ENCODE measurements at regions not wholly inside any gene's neighbourhood (a gene's known extent, or its start where the extent isn't known, plus 50 kb on each side); places are given as distances from the start of the nearest gene placed in this dataset.
"Not testable (repeated sequence)": the region's sequence is repeated elsewhere in the genome, so short reads cannot be mapped to it uniquely, and the experiment has no call there.

DNA sequence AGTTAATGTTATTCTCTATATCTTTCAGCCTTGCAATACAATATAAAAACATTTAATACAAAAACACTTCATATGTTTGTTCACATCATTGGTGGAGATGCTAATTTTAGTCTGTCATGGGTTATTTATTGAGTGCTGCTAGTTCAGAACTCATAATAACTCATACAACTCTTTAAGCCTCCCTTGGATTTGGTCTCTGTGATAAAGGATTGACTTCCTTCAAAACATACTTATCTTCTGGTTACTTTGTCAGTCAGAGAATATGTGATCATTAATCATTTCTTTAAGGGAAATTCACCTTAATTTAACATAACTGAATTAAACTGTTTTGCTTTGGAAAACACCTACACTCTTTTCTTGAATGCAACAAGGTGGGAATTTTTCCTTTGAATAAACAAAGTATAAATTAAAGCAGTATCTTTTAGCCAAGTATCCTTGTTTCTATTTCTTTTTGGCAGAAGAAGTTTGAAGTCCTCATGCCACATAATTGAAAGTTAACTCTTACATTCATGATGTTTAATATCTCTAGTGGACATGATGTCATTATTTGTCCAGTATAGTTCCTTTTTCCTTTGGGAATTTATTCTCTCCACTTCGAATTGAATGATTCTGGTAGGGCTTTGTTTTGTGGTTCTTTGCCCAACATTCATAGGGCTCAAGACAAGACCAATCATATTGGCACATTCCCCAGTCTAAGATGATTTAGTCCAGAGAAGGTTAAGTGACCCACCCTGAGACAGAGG is 133.2 kb upstream of the CENPW start:
- no peak for DNase-seq

DNA sequence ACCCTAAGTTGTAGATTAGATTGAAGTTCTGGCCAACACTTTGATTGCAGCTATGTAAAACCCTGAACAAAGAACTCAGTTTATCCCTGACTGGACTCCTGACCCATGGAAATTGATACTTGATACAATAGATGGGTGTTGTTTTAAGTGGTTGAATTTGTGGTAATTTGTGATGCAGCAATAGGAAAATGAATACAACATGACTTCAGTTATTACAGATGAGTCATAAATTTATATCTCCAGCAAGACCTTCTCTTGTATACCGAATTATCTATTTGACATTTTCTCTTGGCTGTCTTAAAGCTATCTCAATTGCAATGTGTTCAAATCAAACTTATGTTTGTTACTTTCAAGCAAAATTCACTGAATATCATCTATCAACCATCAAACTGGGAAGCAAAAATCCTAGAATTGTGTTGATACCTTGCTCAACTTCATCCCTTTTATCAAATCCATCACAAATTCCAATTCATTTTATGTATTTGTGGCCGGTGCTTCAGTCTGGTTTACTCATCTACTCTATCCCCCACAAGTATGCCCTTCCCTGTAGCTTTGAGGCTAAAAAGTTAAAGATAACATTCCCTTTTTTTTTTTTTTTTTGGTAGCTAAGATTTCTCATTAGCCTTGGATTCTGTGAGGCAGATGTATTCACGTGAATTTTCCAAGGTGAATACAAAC is 129.4 kb upstream of the CENPW start:
- DNase-seq = no peak

DNA sequence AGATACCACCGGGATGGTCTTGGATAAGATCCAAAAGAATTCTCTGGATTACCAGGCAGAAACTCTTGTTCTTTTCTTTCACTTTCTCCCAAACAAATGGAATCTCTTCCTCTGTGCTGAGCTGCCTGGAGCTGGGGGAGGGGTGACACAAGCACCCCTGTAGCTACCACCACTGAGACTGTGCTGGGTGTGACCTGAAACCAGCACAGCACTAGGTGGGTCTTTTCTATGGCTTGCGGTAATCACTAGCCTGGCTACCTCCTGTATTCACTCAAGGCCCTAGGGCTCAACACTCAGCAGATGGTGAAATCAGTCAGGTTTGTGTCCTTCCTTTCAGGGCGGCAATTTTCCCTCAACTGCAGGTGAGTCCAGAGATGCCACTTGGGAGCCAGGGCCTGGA is 122.4 kb upstream of the CENPW start:
- DNase-seq = no peak

DNA sequence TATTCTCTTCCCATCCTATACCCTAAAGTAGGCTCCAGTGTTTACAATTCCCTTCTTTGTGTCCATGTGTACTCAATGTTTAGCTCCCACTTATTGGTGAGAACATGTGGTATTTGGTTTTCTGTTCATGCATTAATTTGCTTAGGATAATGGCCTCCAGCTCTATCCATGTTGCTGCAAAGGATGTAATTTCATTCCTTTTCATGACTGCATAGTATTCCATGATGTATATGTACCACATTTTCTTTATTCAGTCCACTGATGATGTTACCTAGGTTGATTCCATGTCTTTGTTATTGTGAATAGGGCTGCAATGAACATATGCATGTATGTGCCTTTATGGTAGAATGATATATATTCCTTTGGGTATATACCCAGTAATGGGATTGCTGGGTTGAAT is 119.0 kb upstream of the CENPW start:
- DNase-seq = not testable (repeated sequence)

DNA sequence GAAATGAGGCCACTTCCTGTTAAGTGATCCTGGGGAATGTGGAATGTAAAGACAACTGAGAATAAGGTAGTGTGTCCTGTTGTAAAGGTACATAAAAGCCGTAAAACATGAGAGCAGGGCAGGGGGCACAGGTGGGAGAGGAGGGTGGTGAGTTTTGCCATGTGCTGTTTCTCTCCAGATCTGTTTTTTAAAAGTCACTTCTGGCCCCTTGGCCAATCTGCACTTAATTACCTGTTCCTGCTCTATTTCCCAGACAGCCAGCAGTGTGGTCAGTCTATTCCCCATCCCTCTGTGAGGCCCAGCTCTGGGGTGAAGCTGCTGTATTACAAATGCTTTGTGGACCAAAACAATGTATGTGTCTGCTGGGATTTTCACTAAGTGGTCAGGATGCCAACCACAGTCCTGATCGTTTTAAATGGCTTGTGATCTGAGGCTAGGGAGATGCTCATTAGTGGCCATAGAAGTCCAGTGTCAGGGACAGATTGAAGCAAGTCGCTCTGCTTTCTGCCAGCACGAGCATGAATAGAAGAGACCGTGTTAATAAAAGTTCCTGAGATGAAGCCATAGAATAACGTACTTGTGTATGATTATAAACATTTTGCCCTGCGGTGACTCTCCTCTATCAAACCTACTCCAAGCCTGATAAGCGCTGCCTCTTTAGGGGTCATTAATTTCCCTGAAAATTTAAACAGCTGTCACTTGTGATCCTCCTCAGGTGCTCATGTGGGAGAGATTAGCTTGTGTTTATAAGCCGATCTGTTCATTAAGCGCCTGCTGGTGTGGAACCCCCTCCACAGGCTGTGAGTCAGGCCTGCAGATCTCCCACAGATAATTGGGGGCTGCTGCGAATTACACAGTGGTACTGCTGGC is 111.8 kb upstream of the CENPW start:
- peak; percentile 77 for DNase-seq

DNA sequence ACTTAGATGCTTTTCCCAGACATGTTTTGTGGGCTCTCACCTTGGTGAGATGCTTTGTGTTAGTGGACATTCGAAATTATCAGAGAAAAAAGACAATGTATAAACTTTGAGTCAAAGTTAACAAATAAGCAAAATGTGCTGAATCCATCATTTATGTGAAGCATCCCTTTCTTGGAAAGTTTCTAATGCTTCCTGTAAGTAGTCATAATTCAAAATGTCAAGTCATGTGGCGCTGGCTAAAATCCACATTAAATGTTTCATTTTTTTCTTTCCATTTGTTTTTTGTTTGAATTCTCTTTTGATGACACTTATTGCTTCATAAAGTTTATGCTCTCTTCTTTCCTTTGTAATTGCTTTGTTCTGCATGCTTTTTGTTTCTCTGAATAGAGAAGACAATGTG is 107.2 kb upstream of the CENPW start:
- DNase-seq = no peak

DNA sequence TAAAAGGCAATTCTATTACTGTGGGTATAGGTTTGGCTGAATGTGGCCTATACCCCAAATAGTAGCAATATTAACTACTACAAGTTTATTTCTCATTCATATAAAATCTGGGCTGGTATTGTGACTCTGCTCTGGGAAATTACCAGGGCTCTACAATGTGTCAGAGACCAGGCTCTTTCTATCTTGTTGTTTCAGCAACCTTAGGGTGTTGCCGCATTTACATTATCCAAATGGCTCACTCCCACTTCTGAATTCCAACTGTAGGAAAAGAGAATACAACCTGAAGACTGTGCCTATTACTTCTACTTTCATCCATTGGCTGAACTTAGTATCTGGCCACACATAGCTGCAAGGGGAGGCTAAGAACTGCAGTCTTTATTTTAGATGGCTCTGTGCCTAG is 106.7 kb upstream of the CENPW start:
- no peak for DNase-seq

DNA sequence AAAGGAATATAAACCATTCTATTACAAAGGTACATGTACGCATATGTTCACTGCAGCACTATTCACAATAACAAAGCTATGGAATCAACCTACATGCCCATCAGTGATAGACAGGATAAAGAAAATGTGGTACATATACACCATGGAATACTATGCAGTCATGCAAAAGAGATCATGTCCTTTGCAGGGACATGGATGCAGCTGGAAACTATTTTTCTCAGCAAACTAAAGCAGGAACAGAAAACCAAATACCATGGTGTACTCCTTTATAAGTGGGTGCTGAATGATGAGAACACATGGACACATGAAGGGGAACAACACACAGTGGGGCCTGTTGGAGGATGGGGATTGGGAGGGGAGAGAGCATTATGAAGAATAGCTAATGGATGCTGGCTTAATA is 104.6 kb upstream of the CENPW start:
- no peak for DNase-seq

DNA sequence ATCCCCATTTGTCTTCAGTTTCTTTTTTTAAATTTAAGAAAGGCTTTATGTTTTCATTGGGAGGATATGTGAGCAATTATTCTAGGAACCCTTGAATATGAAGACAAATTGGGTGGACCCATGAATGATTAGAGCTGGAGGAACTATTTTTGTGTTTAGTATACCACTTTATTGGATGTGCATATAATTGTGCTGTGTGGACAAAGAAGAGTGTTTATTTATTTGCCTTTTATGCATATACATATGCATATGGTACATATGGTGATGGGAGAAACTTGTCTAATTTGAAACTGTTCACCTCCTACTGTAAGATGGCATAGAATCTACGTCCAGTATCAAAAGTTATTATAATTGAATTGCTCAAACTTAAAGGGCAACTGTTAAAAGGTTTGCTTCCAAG is 94.8 kb upstream of the CENPW start:
- no peak for DNase-seq

DNA sequence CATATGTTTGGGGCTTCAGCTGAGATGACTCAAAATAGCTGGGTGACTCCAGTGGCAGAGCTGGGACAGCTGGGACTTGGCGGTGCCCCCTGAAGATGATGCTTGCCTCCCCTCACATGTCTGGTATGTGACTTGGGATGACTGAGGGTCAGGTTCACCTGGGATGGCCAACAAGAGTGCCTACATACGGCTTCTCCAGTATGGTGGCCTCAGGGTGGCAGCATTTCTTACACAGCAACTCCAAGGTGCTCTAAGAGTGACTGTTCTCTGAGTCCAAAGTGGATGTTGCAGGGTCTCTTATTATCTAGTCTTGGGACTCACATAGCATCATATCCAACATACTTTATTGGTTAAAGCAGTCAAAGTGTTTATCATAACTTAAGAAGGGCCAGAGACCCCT is 87.8 kb upstream of the CENPW start:
- DNase-seq = no peak

DNA sequence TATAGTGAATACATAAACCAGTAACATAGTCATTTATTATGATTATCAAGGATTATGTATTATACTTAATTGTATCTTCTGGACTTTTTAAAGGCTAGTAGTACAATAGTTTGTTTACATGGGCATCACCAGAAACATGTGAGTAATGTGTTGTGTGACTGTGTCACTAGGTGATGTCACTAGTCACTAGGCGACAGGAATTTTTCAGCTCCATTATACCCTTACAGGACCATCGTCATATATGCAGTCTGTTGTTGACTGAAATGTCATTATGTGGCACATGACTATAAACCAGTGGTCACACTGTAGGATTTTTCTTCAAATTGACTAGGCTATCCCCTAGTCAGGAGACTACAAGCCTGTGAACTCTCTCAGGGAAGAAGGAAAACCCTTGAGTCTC is 86.5 kb upstream of the CENPW start:
- DNase-seq = no peak

DNA sequence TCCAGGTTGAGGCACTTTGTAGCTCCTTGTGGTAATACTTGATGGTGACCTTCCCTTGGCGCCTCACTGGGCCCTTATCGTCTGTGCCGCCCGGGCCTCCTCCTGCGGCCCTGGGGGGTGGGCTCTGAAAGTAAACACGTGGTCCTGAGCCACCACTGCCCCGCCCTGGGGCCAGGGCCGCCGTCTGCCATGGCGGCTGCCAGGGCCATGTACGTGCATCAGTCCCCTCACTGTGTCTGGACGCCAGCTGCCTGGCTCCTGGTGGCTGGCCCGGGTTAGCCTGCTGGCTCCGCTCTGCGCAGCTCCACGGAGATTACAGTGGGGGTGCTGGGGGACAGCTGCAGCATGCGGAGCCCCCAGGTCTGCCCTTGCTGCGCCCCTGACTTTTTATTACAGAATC is 81.8 kb upstream of the CENPW start:
- no peak for DNase-seq

DNA sequence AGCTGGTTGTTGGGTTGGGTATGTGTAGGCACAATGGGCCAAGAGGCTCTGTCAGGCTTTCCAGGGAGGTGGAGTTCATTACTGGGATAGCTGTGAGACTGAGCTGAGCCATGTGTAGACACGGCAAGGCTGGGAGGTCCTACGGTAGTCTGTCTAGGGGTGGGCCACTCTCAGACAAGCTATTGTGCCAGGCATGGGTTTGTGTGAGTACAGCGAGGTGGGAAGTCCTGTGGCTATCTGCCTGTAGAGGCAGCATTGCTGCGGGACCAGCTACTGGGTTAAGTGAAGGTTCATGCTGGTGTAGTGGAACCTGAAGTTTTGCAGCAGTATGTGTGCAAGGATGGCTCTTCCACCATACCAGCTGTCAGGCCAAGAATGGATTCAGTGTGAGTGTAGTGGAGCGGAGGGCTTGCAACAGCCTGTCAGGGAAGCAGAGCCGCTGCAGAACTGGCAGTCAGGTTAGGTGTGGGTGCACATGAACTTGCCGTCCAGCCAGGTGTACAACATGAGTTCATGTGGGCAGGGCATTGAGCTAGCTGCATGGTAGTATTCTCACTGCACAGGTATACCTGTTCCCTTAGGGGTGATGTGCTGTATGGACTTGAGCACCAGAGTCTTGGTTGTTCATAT is 78.0 kb upstream of the CENPW start:
- no peak for DNase-seq

DNA sequence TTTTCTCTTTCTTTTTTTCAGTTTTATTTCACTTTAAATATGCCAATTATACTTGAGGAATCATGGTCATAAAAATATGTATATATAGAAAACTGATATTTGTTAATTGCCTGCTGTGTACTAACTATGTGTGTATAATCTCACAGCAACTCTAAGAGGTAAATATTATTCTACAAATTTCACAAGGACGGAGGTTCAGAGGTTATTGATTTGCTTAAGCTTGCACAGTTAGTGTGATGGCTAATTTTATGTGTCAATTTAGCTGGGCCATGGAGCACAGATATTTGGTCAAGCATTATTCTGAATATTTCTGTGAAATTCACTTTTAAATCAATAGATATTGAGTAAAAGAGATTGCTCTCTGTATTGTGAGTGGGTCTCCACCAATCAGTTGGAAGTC is 75.7 kb upstream of the CENPW start:
- DNase-seq = no peak

DNA sequence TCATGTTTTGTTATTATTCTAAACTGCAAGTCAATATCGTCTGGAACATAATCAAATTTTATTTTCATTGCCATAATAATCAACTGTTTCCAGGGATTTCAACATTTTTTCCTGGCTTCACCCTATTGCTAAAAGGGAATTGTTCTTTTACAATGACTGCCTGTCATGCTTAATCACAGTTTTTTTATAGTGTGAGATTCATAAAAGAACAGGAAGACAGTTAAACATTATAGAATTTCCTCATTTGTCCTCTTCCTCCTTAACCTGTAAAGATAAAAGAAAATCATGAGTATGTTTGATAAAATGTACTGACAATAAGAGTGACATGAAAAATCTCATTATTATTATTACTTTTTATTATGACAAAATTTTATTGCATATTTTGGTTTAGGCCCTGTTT is 73.3 kb upstream of the CENPW start:
- no peak for DNase-seq

DNA sequence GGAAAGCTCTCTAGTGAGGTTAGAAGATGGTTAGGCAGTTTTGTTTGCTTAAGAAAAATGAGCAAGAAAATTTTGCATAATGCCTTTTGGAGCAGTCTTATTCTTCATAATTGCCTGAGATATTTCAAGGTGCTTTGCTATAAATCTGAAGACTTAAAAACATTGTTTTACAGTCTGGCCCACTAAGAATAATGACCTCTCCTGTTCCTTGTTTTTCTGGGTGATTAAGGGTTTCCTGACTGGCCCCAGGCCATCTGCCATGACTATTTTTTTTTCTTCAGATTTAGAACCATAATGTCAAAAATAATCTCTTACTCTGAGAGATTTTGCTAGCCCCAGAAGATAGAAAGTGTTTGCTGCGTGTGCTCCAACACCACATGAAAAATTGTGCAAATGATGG is 72.3 kb upstream of the CENPW start:
- DNase-seq = no peak

DNA sequence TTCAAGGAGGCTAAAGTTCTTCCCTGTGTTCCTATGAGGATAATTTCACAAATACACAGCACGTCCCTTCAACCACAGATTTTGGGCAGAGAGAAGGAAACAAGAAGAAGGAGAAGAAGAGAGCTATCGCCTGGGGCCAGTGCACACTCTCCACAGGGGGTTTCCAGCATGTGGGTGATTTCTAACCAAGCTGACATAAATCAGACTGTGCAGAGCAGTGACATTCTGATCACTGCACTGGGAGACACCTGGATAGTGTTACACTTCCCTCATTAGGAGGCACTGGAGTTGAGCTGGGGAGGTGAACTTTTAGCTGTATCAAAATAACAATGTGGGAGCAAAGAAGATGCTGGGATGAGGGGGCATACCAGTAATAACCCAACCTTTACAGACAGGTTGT is 71.8 kb upstream of the CENPW start:
- peak; percentile 51 for DNase-seq

DNA sequence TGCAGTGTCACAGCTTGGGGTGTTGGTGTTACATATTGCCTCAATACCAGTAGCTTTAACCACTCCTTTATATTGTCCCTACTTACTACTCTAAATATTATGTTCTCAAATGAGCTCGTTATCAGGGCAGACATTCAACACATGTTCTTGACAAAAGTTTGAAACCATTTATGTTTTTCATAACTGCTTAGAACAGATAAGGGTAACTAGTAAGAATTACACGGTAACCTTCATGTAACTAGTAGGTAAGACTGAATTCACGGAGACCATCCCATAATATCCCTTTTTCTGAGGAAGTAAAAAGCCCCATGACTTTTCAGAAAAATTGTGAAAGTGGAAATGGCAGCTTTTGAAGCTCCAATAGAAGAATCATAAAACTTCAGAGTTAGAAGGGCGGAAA is 59.6 kb upstream of the CENPW start:
- DNase-seq = no peak

DNA sequence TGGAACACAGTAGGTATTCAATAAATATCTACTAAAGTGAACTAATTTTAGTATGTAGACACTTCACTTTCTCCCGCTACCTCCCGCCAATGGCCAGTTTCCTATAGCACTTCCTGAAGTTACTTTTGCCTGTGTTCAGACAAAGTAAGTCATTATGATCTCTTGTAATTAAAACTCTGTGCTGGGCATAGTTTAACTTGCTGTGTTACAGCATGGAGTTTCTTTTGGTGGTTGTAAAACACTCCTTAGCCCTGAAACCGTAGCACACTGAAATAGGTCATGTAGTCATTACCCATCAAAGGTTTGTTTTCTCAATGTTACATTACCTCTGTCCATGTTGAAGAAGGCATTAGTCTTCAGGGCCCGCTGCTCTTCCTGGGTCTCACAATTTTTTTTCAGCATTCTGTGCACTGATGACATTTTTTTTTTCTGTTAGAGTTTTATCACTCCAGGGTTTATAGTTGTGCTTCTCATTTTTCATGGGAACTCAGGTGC is 54.0 kb upstream of the CENPW start:
- peak; percentile 30 for DNase-seq

Data from left kidney (tissue), 1 donor.